CD4-positive, CD25-positive, alpha-beta regulatory T cell (primary cell): ENCODE measurements at regions not wholly inside any gene's neighbourhood (a gene's known extent, or its start where the extent isn't known, plus 50 kb on each side); places are given as distances from the start of the nearest gene placed in this dataset.
"Not testable (repeated sequence)": the region's sequence is repeated elsewhere in the genome, so short reads cannot be mapped to it uniquely, and the experiment has no call there.

Experiments used
- ATAC-seq, 2 donors: fragments of 150-1000 bp; cut with Tn5 transposase; one replicate each; pipeline ENCODE4 v1.10.0; 2021; ENCODE audit warnings: low read depth in 2 of 2, moderate number of reproducible peaks in 2 of 2, moderate library complexity in 1 of 2
- DNase-seq, 3 donors: peaks; one replicate each; pipeline versions ENCODE4 v3.0.0 to v3.0.0-alpha.2; 2012 to 2022; ENCODE audit warnings: mixed read lengths in 1 of 3
- H3K27ac ChIP-seq: one replicate; pipeline ENCODE4 v1.7.0; 2013; ENCODE audit warnings: mild to moderate bottlenecking, low read length; ENCODE audit not compliant: insufficient read depth, poor library complexity, severe bottlenecking
- H3K27me3 ChIP-seq: one replicate; pipeline ENCODE4 v1.7.0; 2013; ENCODE audit warnings: low read length; ENCODE audit not compliant: control insufficient read depth, insufficient read depth
- H3K36me3 ChIP-seq: one replicate; pipeline ENCODE4 v1.7.0; 2013; ENCODE audit warnings: mild to moderate bottlenecking, low read length, moderate library complexity; ENCODE audit not compliant: control insufficient read depth, insufficient read depth
- H3K4me1 ChIP-seq: 2 replicates; pipeline ENCODE4 v1.7.0; 2013; ENCODE audit warnings: mild to moderate bottlenecking, low read length; ENCODE audit not compliant: insufficient read depth, control insufficient read depth, poor library complexity, severe bottlenecking
- H3K4me3 ChIP-seq: one replicate; pipeline ENCODE4 v1.7.0; 2013; ENCODE audit warnings: low read depth, mild to moderate bottlenecking, low read length, moderate library complexity
- H3K9me3 ChIP-seq, 2 experiments: 1 replicate in 1 of 2; 2 replicates in 1 of 2; pipeline ENCODE4 v1.7.0; 2013; ENCODE audit warnings: low read length in 2 of 2, mild to moderate bottlenecking in 1 of 2, moderate library complexity in 1 of 2; ENCODE audit not compliant: control insufficient read depth in 2 of 2
- H3K27ac Mint-ChIP-seq, 3 donors: one replicate each; pipeline ENCODE4 v1.8.0; 2020 to 2022; ENCODE audit warnings: mild to moderate bottlenecking in 3 of 3, mixed read lengths in 3 of 3, moderate library complexity in 2 of 3
- H3K27me3 Mint-ChIP-seq: one replicate; pipeline ENCODE4 v1.8.0; 2022; ENCODE audit warnings: mild to moderate bottlenecking, mixed read lengths
- H3K36me3 Mint-ChIP-seq: one replicate; pipeline ENCODE4 v1.8.0; 2020; ENCODE audit warnings: mixed read lengths
- H3K4me1 Mint-ChIP-seq, 4 donors: one replicate each; pipeline ENCODE4 v1.8.0; 2020 to 2022; ENCODE audit warnings: mixed read lengths in 4 of 4, mild to moderate bottlenecking in 1 of 4
- H3K4me3 Mint-ChIP-seq, 4 donors: one replicate each; pipeline ENCODE4 v1.8.0; 2020 to 2022; ENCODE audit warnings: mild to moderate bottlenecking in 4 of 4, mixed read lengths in 4 of 4, moderate library complexity in 3 of 4
- H3K9me3 Mint-ChIP-seq, 7 donors: one replicate each; pipeline ENCODE4 v1.8.0; 2020 to 2022; ENCODE audit warnings: mixed read lengths in 7 of 7, mild to moderate bottlenecking in 3 of 7, moderate library complexity in 2 of 7

DNA sequence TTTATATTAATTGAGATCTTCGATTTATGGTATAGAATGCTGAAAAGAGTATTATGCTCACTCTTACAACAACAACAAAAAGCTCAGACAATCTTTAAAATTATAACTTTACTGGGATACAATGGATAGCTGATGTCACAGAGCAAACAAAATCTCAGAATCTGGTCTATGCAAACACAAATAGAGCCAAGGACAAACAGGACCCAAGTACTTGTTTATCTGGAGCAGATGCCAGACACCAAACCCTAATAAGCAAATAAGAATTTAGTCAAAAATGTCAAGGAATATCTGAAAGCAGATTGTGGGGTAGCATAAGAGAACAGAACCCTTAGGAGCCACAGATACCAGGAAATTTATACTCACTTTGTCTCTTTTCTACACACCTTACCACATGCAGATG is 302.2 kb downstream of the CGGBP1 start:
- H3K36me3 Mint-ChIP-seq = no peaks in the 10 kb centered on the region
- H3K27me3 Mint-ChIP-seq = no peaks in the 10 kb centered on the region
- Histone ChIP-seq H3K9me3 (peaks cover 0 to 5% of the 10 kb centered on the region in 2 experiments), H3K27me3 (no peaks in the 10 kb centered on the region), H3K4me1 (no peaks in the 10 kb centered on the region), H3K36me3 (no peaks in the 10 kb centered on the region), H3K4me3 (no peak overlapping the region), H3K27ac (no peak overlapping the region)
- no peak for ATAC-seq
- H3K4me1 Mint-ChIP-seq = no peaks in the 10 kb centered on the region
- H3K4me3 Mint-ChIP-seq = no peak overlapping the region
- H3K27ac Mint-ChIP-seq = no peak overlapping the region
- H3K9me3 Mint-ChIP-seq = peaks cover 0 to 5% (median 0%) of the 10 kb centered on the region in 7 donors
- DNase-seq = no peak

DNA sequence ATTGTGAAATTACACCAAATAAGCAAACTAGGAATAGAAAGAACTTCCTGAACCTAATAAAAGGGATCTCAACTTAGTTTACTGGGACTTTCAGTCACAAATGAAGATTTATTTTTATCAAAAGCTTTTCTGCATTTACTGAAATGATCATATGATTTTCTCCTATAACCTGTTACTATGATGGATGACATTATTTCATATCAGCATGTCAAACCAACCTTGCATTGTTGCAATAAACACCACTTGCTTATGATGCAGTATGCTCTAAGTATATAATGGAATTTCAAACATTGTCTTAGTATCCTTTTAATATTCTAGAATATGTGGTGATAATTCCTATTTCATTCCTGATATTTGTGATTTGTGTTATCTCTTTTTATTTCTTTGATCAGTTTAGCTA is 303.0 kb downstream of the CGGBP1 start:
- Mint-ChIP-seq H3K27me3 (no peaks in the 10 kb centered on the region), H3K36me3 (no peaks in the 10 kb centered on the region), H3K4me1 (no peaks in the 10 kb centered on the region), H3K27ac (no peak overlapping the region), H3K4me3 (no peak overlapping the region), H3K9me3 (peaks cover 0 to 5% (median 0%) of the 10 kb centered on the region in 7 donors)
- Histone ChIP-seq H3K4me3 (no peak overlapping the region), H3K4me1 (no peaks in the 10 kb centered on the region), H3K36me3 (no peaks in the 10 kb centered on the region), H3K27ac (no peak overlapping the region), H3K9me3 (peaks cover 0 to 5% of the 10 kb centered on the region in 2 experiments), H3K27me3 (no peaks in the 10 kb centered on the region)
- ATAC-seq (no peak), DNase-seq (no peak)

DNA sequence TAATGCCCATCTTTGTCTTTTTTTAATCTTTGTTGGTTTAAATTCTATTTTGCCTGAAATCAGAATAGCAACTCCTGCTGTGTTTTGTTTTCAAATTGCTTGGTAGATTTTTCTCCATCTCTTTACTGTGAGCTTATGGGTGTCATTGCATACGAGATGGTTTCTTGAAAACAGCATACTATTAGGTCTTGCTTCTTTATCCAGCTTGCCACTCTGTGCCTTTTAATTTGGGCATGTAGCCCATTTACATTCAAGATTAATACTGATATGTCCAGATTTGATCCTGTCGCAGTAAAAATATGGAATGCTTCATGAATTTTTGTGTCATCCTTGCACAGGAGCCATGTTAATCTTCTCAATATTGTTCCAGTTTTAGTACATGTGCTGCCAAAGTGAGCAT is 316.6 kb downstream of the CGGBP1 start:
- H3K27me3 ChIP-seq = no peaks in the 10 kb centered on the region
- H3K9me3 ChIP-seq = peaks cover 0 to 7% of the 10 kb centered on the region in 2 experiments
- no peaks in the 10 kb centered on the region for H3K36me3 ChIP-seq
- H3K27ac ChIP-seq = no peak overlapping the region
- H3K4me3 Mint-ChIP-seq = no peak overlapping the region
- H3K4me1 ChIP-seq = no peaks in the 10 kb centered on the region
- ATAC-seq = no peak
- H3K27me3 Mint-ChIP-seq = peaks cover 4% of the 10 kb centered on the region
- no peaks in the 10 kb centered on the region for H3K36me3 Mint-ChIP-seq
- H3K27ac Mint-ChIP-seq = no peak overlapping the region
- no peaks in the 10 kb centered on the region for H3K4me1 Mint-ChIP-seq
- no peak for DNase-seq
- H3K9me3 Mint-ChIP-seq = peaks cover 0 to 17% (median 2%) of the 10 kb centered on the region in 7 donors
- no peak overlapping the region for H3K4me3 ChIP-seq

DNA sequence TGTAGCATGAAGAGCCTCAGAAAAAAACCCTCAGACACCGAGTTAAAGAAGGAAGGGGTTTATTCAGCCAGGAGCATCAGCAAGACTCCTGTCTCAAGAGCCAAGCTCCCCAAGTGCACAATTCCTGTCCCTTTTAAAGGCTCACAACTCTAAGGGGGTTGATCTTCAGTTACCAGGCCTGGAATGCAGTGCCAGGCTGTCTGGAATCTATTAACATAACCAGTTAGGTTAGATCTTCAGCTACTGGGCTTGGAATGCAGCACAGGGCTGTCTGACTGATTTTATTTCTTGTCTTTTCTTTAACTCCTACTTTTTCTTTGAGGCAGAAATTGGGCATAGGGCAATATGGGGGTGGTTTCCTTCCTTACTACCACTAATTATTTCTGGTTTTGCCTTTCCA is 317.9 kb downstream of the CGGBP1 start:
- not testable (repeated sequence) for H3K27me3 Mint-ChIP-seq, H3K27ac ChIP-seq, H3K36me3 Mint-ChIP-seq, H3K4me3 Mint-ChIP-seq, H3K4me1 ChIP-seq, H3K27ac Mint-ChIP-seq, H3K27me3 ChIP-seq, H3K36me3 ChIP-seq, H3K4me1 Mint-ChIP-seq, H3K4me3 ChIP-seq, DNase-seq, H3K9me3 ChIP-seq, ATAC-seq
- H3K9me3 Mint-ChIP-seq = peaks cover 0 to 17% (median 2%) of the 10 kb centered on the region in 7 donors

DNA sequence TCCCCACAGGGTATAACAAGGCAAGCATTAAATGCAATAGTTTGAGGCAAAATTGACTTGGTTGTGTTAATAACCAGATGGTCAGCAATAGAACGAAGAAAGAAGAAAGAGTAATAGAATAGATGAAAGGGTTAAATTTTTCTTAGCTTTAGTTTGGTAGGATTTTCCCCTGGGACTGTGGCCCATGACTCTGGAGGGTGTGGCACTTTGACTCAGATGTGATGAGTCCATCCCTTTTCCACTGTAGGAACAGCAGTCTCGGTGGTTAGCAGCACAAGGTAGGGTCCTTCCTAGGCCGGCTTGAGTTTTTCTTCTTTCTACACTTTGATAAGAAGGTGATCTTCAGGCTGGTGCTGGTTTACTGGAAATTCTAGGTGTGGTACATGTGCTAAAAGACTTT is 321.0 kb downstream of the CGGBP1 start:
- H3K4me3 ChIP-seq, H3K27me3 ChIP-seq, H3K4me1 ChIP-seq, DNase-seq, H3K36me3 Mint-ChIP-seq, H3K36me3 ChIP-seq, H3K27ac Mint-ChIP-seq, H3K4me1 Mint-ChIP-seq, ATAC-seq, H3K27ac ChIP-seq, H3K9me3 ChIP-seq, H3K4me3 Mint-ChIP-seq, H3K27me3 Mint-ChIP-seq: not testable (repeated sequence)
- H3K9me3 Mint-ChIP-seq = peaks cover 0 to 17% (median 2%) of the 10 kb centered on the region in 7 donors

DNA sequence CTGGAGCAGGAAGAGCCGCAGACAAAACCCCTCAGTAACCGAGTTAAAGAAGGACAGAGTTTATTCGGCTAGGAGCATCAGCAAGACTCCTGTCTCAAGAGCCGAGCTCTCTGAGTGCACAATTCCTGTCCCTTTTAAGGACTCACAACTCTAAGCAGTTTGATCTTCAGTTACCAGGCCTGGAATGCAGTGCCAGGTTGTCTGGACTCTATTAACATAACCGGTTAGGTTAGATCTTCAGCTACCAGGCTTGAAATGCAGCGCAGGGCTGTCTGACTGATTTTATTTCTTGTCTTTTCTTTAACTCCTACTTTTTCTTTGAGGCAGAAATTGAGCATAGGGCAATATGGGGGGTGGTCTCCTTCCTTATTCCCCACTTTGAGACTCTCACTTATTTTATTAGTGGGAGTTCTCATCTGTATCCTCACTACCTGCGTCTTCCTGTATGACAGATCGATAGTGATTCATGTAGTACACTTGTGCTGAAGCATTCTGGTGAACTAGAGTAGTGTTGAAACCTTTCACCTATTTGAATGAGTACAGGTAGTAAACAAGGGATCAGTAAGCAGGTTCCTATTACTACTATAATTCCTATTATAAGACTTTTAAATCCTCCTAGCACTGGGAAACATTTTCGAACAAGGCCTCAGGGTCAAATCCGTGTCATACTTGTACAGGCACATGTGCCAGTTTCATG is 325.0 kb downstream of the CGGBP1 start:
- Histone ChIP-seq H3K4me1 (no peaks in the 10 kb centered on the region), H3K4me3 (no peak overlapping the region), H3K36me3 (no peaks in the 10 kb centered on the region), H3K27ac (no peak overlapping the region), H3K27me3 (no peaks in the 10 kb centered on the region), H3K9me3 (no peaks in the 10 kb centered on the region)
- no peak for DNase-seq
- Mint-ChIP-seq H3K27me3 (no peaks in the 10 kb centered on the region), H3K9me3 (peaks cover 0 to 1% (median 0%) of the 10 kb centered on the region in 7 donors), H3K27ac (no peak overlapping the region), H3K36me3 (no peaks in the 10 kb centered on the region), H3K4me1 (no peaks in the 10 kb centered on the region), H3K4me3 (no peak overlapping the region)
- no peak for ATAC-seq

DNA sequence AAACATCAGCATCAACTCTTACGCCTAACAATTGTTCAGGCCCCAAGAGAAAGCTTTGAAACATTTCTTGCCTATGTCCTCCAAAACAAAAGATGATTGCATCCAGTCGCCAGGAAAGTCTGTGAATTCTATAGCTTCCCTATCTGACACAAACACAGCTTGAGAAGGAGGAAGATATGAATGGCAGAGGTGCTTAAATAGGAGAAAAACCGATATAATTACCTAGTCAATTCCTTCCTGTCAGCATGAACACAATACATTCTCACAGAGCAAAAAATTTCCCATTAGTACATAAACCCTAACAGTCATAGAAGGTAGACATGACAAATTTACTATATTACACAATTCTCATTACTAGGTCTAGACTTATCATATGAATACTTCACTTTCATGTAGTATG is 326.5 kb downstream of the CGGBP1 start:
- no peak overlapping the region for H3K4me3 Mint-ChIP-seq

DNA sequence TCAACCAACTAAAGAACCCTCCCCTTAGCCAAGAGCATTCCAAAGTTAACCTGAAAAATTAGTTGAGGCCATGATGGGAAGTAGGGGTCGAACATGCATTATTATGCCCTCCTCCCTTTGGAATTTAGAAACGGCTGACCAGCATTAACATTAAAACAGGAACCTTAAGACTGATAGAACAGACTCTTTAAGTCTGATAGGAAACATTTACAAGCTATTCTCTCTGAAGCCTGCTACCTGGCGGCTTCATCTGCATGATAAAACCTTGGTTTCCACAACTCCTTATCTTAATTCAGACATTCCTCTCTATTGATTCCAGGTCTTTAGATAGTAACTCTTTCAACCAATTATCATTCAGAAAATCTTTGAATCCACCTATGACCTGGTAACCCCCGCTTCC is 331.0 kb downstream of the CGGBP1 start:
- H3K4me3 Mint-ChIP-seq = no peak overlapping the region
- H3K36me3 Mint-ChIP-seq = no peaks in the 10 kb centered on the region
- H3K4me1 Mint-ChIP-seq = no peaks in the 10 kb centered on the region

More for the DNA sequence above, 326.5 kb downstream of the CGGBP1 start:
- Mint-ChIP-seq H3K4me1 (no peaks in the 10 kb centered on the region), H3K27ac (no peak overlapping the region), H3K27me3 (no peaks in the 10 kb centered on the region), H3K36me3 (no peaks in the 10 kb centered on the region), H3K9me3 (no peaks in the 10 kb centered on the region)
- H3K4me1 ChIP-seq = no peaks in the 10 kb centered on the region
- DNase-seq = no peak
- H3K9me3 ChIP-seq = no peaks in the 10 kb centered on the region
- ATAC-seq = no peak
- H3K36me3 ChIP-seq = no peaks in the 10 kb centered on the region
- H3K27me3 ChIP-seq = no peaks in the 10 kb centered on the region
- H3K4me3 ChIP-seq = no peak overlapping the region
- H3K27ac ChIP-seq = no peak overlapping the region

More for the DNA sequence above, 331.0 kb downstream of the CGGBP1 start:
- Mint-ChIP-seq H3K27me3 (no peaks in the 10 kb centered on the region), H3K9me3 (peaks cover 0 to 7% (median 0%) of the 10 kb centered on the region in 7 donors), H3K27ac (no peak overlapping the region)
- no peak overlapping the region for H3K27ac ChIP-seq
- no peaks in the 10 kb centered on the region for H3K36me3 ChIP-seq
- H3K9me3 ChIP-seq = no peaks in the 10 kb centered on the region
- no peak for DNase-seq
- no peak for ATAC-seq
- H3K4me3 ChIP-seq = no peak overlapping the region
- H3K4me1 ChIP-seq = no peaks in the 10 kb centered on the region
- no peaks in the 10 kb centered on the region for H3K27me3 ChIP-seq
